Suprapubic skin (tissue), 4 donors: ENCODE measurements at regions not wholly inside any gene's neighbourhood (a gene's known extent, or its start where the extent isn't known, plus 50 kb on each side); places are given as distances from the start of the nearest gene placed in this dataset.

Experiments used
- CTCF ChIP-seq, 2 donors: fragments of 200-600 bp in 1 of 2; fragments of 450-650 bp in 1 of 2; sonication (generic) in 1 of 2; IDR thresholded peaks; one replicate each; pipeline ENCODE4 v1.5.1; 2016 to 2019; ENCODE audit warnings: antibody characterized with exemption in 2 of 2, mild to moderate bottlenecking in 1 of 2, moderate library complexity in 1 of 2
- EP300 ChIP-seq: sonication (generic); formaldehyde crosslinking; IDR thresholded peaks from one replicate; pipeline ENCODE4 v1.6.1; 2017; ENCODE audit warnings: antibody characterized with exemption
- POLR2A ChIP-seq, 2 donors: fragments of 450-650 bp; IDR thresholded peaks; one replicate each; pipeline ENCODE4 v1.6.1; 2017; ENCODE audit warnings: antibody characterized with exemption in 2 of 2, mild to moderate bottlenecking in 2 of 2, moderate library complexity in 2 of 2
- POLR2AphosphoS5 ChIP-seq, 3 donors: sonication (generic); formaldehyde crosslinking; IDR thresholded peaks; one replicate each; pipeline ENCODE4 v1.6.1; 2017; ENCODE audit warnings: antibody characterized with exemption in 3 of 3

DNA sequence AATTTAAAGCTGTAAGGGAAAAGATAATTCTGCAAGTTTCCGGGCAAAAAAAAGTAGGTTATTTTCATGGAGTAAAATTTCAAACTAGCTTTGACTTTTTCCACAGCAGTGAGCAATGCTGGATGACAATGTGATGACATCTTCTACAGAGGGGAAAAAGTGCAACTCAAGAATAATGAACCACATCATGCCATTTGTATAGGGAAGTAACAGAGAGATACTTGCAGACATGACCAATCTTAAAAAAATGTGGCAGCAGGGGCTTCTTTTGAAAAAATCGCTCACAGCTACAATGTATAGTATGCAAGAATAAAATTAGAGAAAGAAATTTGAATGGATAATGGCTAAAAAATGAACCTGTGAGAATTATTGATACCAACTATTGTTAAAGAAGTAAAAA lies 115.5 kb downstream of the DHRS2 start:
- TF ChIP-seq CTCF (IDR thresholded peaks at IDR 0.05) (no peak), POLR2A (IDR thresholded peaks at IDR 0.05) (no peak), POLR2AphosphoS5 (IDR thresholded peaks at IDR 0.05) (no peak), EP300 (no peak)
